ENCODE measurements at regions not wholly inside any gene's neighbourhood (a gene's known extent, or its start where the extent isn't known, plus 50 kb on each side); places are given as distances from the start of the nearest gene placed in this dataset.

GRCh38 chr22:48333816-48334735, 1493.6 kb downstream of the BRD1 start:
- no peak for DNase-seq

GRCh38 chr22:48333323-48333763, 1494.3 kb downstream of the BRD1 start:
- no peak for DNase-seq

GRCh38 chr22:48332438-48333322, 1495.0 kb downstream of the BRD1 start:
- no peak for DNase-seq

- DNase-seq, result no peak
These were observed 1495.9 kb downstream of the BRD1 start for GRCh38 chr22:48331691-48332220.

- DNase-seq, result no peak
These were observed 1496.4 kb downstream of the BRD1 start for GRCh38 chr22:48331266-48331665.

GRCh38 chr22:48327721-48328120, 1500.0 kb downstream of the BRD1 start:
- no peak for DNase-seq

DNA sequence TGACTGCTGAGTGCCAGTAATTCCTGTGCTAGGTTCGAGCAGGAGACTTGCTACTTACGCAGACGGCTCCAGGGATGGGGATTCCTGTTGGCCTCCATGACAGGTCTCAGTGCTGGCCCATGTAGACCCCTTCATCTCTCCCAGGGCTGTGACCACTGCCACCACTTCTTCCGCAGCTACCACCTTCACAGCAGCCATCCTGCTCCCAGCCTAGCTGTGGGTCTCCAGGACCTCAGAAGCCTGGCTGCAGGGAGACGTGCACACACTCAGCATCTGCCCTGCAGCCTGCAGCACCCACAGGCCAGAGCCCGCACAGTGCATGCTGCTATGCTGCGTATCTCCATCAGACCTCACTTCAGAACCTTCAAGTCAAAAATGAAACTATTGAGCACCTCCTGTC, 1503.9 kb downstream of the BRD1 start:
- DNase-seq, result no peak

GRCh38 chr22:48322907-48323306, 1504.8 kb downstream of the BRD1 start:
- no peak for DNase-seq

DNA sequence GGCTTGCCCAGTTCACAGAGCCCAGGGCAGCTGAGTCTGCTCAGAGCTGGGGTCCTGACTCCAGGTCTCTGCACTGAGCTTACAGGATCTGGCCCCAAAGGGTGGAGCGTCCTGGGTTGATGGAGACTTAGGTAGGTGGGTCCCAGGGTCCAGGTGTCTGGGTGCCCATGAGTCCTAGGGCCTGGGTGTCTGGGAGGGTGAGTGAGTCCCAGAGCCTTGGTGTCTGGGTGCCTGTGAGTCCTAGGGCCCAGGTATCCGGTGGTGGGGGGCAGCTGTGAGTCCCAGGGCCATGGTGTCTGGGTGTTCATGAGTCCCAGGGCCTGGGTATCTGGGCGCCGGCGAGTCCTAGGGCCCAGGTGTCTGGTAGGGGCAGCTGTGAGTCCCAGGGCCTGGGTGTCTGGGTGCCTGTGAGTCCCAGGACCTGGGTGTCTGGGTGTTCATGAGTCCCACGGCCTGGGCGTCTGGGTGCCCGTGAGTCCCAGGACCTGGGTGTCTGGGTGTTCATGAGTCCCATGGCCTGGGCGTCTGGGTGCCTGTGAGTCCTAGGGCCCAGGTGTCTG, 1505.6 kb downstream of the BRD1 start:
- no peak for DNase-seq

DNA sequence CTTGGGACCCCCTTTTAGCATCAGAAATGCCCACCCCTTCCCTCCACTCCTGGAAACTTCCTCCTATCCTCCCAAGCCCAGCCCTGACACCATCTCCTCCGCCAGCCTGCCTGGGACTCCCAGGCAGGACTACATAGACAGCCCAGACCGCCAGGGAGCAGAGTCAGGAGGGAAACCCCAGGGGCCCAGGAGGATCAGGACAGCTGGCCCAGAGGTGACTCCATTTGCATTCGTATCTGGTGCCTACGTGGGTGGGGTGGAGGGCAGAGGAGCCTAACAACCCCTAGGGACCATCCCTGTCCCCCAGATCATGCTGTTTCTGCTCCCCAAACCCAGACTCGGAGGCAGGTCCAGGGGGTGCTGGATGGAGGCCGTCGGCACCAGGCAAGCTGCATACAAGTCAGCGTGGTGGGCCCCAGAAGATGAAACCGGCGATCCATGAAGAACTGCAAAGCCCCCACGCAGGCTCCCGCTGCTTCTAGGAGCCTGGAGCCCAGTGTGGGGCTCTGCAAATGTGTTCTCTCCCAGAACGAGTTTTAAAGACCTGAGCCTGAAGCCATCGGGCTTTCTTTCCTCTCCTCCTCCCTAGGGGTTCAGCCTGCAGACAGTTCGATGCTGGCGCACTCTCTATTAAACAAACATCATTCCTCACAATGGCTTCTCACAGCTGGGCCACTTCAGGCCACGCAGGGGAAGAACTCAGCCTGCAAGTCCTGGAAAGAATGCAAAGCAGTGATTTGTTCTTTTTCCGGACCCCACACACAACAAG, 1506.8 kb downstream of the BRD1 start:
- no peak for DNase-seq

- DNase-seq, result no peak
These were observed 1507.5 kb downstream of the BRD1 start for GRCh38 chr22:48320048-48320682.

- DNase-seq, result no peak
These were observed 1508.2 kb downstream of the BRD1 start for GRCh38 chr22:48319321-48320047.

- no peak for DNase-seq
These were observed 1508.9 kb downstream of the BRD1 start for GRCh38 chr22:48318575-48319320.

- no peak for DNase-seq
These were observed 1509.5 kb downstream of the BRD1 start for GRCh38 chr22:48318173-48318572.

- DNase-seq, result no peak
These were observed 1511.1 kb downstream of the BRD1 start for GRCh38 chr22:48316257-48317250.

DNA sequence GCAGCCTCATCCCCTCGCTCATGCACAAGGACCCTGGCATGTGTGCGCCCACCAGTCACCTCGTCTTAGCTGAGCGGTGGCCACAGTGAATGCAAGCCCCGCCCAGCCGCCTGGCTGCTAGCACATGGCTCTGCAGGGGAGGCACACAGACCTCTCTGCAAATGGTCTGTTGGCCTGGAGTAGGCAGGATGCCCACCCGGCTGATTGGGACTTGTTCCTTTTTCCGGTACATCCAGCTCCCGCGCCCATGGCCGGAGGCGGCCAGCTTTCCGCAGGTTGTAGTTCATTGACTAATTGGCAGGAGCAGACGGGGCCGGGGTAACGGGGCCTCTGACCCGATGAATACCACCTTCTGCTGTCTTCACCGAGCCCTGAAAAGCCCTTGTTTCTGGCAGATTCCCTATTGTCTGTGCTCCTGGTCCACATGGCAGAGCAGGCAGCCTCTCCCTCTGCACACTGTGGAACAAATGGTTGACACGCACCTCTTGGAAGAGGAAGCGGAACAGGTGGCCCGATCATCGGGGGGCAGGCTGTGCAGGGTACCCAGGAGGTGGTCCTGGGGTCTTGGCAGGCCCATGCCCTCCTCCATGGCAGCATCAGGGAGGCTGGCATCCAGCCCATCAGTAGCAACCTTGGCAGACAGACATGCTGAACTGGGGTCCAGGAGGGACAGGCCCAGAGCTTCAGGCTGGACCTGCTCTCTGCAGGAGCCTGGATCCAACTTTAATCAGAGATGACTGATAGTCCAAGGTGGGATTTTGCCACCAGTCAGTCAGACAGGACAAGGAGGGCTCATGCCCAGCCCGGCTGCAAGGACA, 1512.0 kb downstream of the BRD1 start:
- no peak for DNase-seq

GRCh38 chr22:48314073-48314472, 1513.6 kb downstream of the BRD1 start:
- DNase-seq, result no peak

DNA sequence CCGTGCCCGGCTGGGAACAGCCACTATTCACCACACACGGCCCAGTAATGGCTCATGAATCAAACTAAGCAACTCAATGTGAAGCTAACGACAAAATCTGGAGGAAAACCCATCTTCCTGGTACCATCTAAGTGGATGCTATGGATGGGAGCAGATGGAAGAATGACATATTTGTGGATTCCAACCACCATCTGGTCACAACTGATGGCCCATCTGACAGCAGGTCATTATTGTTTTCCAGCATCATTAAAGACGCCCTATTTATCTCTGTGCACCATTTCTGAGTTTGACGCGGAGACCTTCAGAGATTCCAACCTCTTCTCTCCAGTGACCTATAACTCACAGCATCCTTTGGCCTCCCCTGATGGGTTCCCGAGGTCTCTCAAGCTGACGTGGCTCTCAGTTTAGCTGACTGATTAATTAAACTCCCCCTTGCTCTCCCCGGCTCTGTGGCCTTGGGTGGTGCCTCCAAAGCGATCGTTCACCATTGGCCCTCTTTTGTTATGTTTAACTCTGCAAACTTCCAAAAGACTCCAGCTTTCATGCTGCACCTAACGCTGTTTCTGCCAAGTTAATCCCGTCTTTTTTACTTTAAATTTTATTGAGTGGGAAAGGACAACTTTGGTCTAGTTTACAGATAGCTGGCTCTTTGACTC, 1514.4 kb downstream of the BRD1 start:
- DNase-seq, result no peak
